CD4-positive, alpha-beta T cell (primary cell): ENCODE measurements at regions not wholly inside any gene's neighbourhood (a gene's known extent, or its start where the extent isn't known, plus 50 kb on each side); places are given as distances from the start of the nearest gene placed in this dataset.

ENCODE experiments used
- ATAC-seq: fragments of 200-7000 bp; cut with Tn5 transposase; one replicate; pipeline ENCODE4 v1.10.0; 2022; ENCODE audit warnings: mild to moderate bottlenecking; ENCODE audit not compliant: poor library complexity
- CTCF ChIA-PET: fragments of 350-600 bp; sonication (Branson Sonifier 250); formaldehyde crosslinking; loops from one replicate; lab custom pipeline; 2021; ENCODE audit warnings: antibody characterized with exemption, inconsistent platforms; lab: Charles Lee
- POLR2A ChIA-PET: fragments of 350-600 bp; sonication (Branson Sonifier 250); formaldehyde crosslinking; loops from one replicate; lab custom pipeline; 2021; ENCODE audit warnings: antibody characterized with exemption, inconsistent platforms; lab: Charles Lee
- DNase-seq, 14 experiments: peaks; one replicate each; pipeline ENCODE4 v3.0.0-alpha.2; 2013 to 2020; ENCODE audit warnings: mixed read lengths in 2 of 14
- H3K27ac ChIP-seq, 2 donors: one replicate each; pipeline versions ENCODE4 v1.5.1 to v1.7.0; 2013; ENCODE audit warnings: low read length in 2 of 2, low read depth in 1 of 2, mild to moderate bottlenecking in 1 of 2
- H3K27me3 ChIP-seq, 2 experiments: 1 replicate in 1 of 2; 2 replicates in 1 of 2; pipeline versions ENCODE4 v1.6.1 to v1.7.0; 2013; ENCODE audit warnings: low read length in 2 of 2, control low read depth in 1 of 2, mild to moderate bottlenecking in 1 of 2, moderate library complexity in 1 of 2; ENCODE audit not compliant: insufficient read depth in 2 of 2, control insufficient read depth in 1 of 2
- H3K36me3 ChIP-seq: one replicate; pipeline ENCODE4 v1.6.1; 2013; ENCODE audit warnings: low read length, control low read depth; ENCODE audit not compliant: insufficient read depth
- H3K4me1 ChIP-seq: one replicate; pipeline ENCODE4 v1.6.1; 2013; ENCODE audit warnings: low read length, control low read depth; ENCODE audit not compliant: insufficient read depth
- H3K4me3 ChIP-seq: one replicate; pipeline ENCODE4 v1.5.1; 2013; ENCODE audit warnings: mild to moderate bottlenecking, low read length, moderate library complexity
- H3K9me3 ChIP-seq, 2 experiments: 1 replicate in 1 of 2; 2 replicates in 1 of 2; pipeline versions ENCODE4 v1.6.1 to v1.7.0; 2013; ENCODE audit warnings: low read length in 2 of 2, mild to moderate bottlenecking in 2 of 2, control low read depth in 1 of 2, moderate library complexity in 1 of 2; ENCODE audit not compliant: control insufficient read depth in 1 of 2, insufficient read depth in 1 of 2
- H3K27ac Mint-ChIP-seq: one replicate; pipeline ENCODE4 v1.8.0; 2020; ENCODE audit warnings: mixed read lengths
- H3K27me3 Mint-ChIP-seq: one replicate; pipeline ENCODE4 v1.8.0; 2021; ENCODE audit warnings: mixed read lengths
- H3K36me3 Mint-ChIP-seq: one replicate; pipeline ENCODE4 v1.8.0; 2021; ENCODE audit warnings: low read depth, mixed read lengths
- H3K4me1 Mint-ChIP-seq: one replicate; pipeline ENCODE4 v1.8.0; 2021; ENCODE audit warnings: low read depth, mixed read lengths
- H3K4me3 Mint-ChIP-seq: one replicate; pipeline ENCODE4 v1.8.0; 2020; ENCODE audit warnings: mild to moderate bottlenecking, mixed read lengths
- H3K9me3 Mint-ChIP-seq: one replicate; pipeline ENCODE4 v1.8.0; 2020; ENCODE audit warnings: mixed read lengths
- CTCF ChIP-seq: fragments of 200-600 bp; IDR thresholded peaks from one replicate; pipeline ENCODE4 v1.8.0; 2022; ENCODE audit warnings: antibody characterized with exemption, mild to moderate bottlenecking
- intact Hi-C, 2 experiments: fragments of 100-400 bp; cut with DNase I in 1 of 2; cut with micrococcal nuclease in 1 of 2; formaldehyde crosslinking; loops; one replicate each; pipeline versions ENCODE4 v1.15.1 to v1.9.0; 2023 to 2025; cut with DNase I, micrococcal nuclease

GRCh38 chr21:35197191-35197590 is 148.1 kb upstream of the RUNX1 start:
- TF ChIP-seq CTCF = no peak
- no peak for ATAC-seq
- Histone ChIP-seq H3K9me3 (no peaks in the 10 kb centered on the region), H3K4me1 (no peaks in the 10 kb centered on the region), H3K4me3 (no peak overlapping the region), H3K27me3 (no peaks in the 10 kb centered on the region), H3K27ac (no peak overlapping the region), H3K36me3 (no peaks in the 10 kb centered on the region)
- ChIA-PET CTCF (no interaction called here), POLR2A (no interaction called here)
- Mint-ChIP-seq H3K9me3 (no peaks in the 10 kb centered on the region), H3K27ac (no peak overlapping the region), H3K36me3 (no peaks in the 10 kb centered on the region), H3K4me3 (no peak overlapping the region), H3K4me1 (no peaks in the 10 kb centered on the region), H3K27me3 (no peaks in the 10 kb centered on the region)
- intact Hi-C loops = no loop called here
- DNase-seq = no peak

- POLR2A ChIA-PET = no interaction called here
- intact Hi-C loops = no loop called here
- H3K27me3 ChIP-seq = no peaks in the 10 kb centered on the region
- ATAC-seq = no peak
- TF ChIP-seq CTCF = no peak
- H3K27ac ChIP-seq = no peak overlapping the region
- no peaks in the 10 kb centered on the region for H3K9me3 ChIP-seq
- Mint-ChIP-seq H3K4me1 (no peaks in the 10 kb centered on the region), H3K4me3 (no peak overlapping the region), H3K27me3 (no peaks in the 10 kb centered on the region), H3K27ac (no peak overlapping the region), H3K36me3 (no peaks in the 10 kb centered on the region), H3K9me3 (no peaks in the 10 kb centered on the region)
- CTCF ChIA-PET = no interaction called here
- no peak overlapping the region for H3K4me3 ChIP-seq
- no peak for DNase-seq
- no peaks in the 10 kb centered on the region for H3K4me1 ChIP-seq
- no peaks in the 10 kb centered on the region for H3K36me3 ChIP-seq
These were observed 147.0 kb upstream of the RUNX1 start for GRCh38 chr21:35196128-35196527.

GRCh38 chr21:35195232-35195631 is 146.1 kb upstream of the RUNX1 start:
- no peak overlapping the region for H3K27ac Mint-ChIP-seq
- H3K4me1 Mint-ChIP-seq = no peaks in the 10 kb centered on the region
- no peaks in the 10 kb centered on the region for H3K36me3 Mint-ChIP-seq

More at GRCh38 chr21:35195232-35195631, 146.1 kb upstream of the RUNX1 start:
- Histone ChIP-seq H3K4me1 (no peaks in the 10 kb centered on the region), H3K27me3 (no peaks in the 10 kb centered on the region), H3K36me3 (no peaks in the 10 kb centered on the region), H3K9me3 (no peaks in the 10 kb centered on the region), H3K4me3 (no peak overlapping the region), H3K27ac (no peak overlapping the region)
- ChIA-PET CTCF (no interaction called here), POLR2A (no interaction called here)
- intact Hi-C loops = no loop called here
- DNase-seq = no peak
- no peaks in the 10 kb centered on the region for H3K27me3 Mint-ChIP-seq
- H3K4me3 Mint-ChIP-seq = no peak overlapping the region
- no peaks in the 10 kb centered on the region for H3K9me3 Mint-ChIP-seq
- TF ChIP-seq CTCF = no peak
- ATAC-seq = no peak
